ENCODE measurements at regions not wholly inside any gene's neighbourhood (a gene's known extent, or its start where the extent isn't known, plus 50 kb on each side); places are given as distances from the start of the nearest gene placed in this dataset.
"Not testable (repeated sequence)": the region's sequence is repeated elsewhere in the genome, so short reads cannot be mapped to it uniquely, and the experiment has no call there.

- no peaks in the 10 kb centered on the region for H3K9me3 ChIP-seq (ENCODE audit: control insufficient read depth, insufficient read depth, low read length)
- H3K27ac ChIP-seq (ENCODE audit: low read length), result no peak overlapping the region
- 100% methylated on average over 1 of the region's 5 CpGs for WGBS (ENCODE audit: insufficient coverage, insufficient read length)
- H3K27me3 ChIP-seq (ENCODE audit: control insufficient read depth, insufficient read depth, low read length), result no peaks in the 10 kb centered on the region
- no peaks in the 10 kb centered on the region for H3K4me1 ChIP-seq (ENCODE audit: control insufficient read depth, insufficient read depth, low read length)
- no peak for DNase-seq (ENCODE audit: low read depth, low spot score)
- no peak overlapping the region for H3K4me3 ChIP-seq (ENCODE audit: low read length)
- H3K36me3 ChIP-seq (ENCODE audit: control insufficient read depth, insufficient read depth, low read length), result no peaks in the 10 kb centered on the region
Observed at GRCh38 chr5:158195416-158196210, 336.7 kb upstream of the CLINT1 start.

GRCh38 chr5:158194561-158194976, 335.6 kb upstream of the CLINT1 start:
- no peaks in the 10 kb centered on the region for H3K4me1 ChIP-seq (ENCODE audit: control insufficient read depth, insufficient read depth, low read length)
- H3K9me3 ChIP-seq (ENCODE audit: control insufficient read depth, insufficient read depth, low read length), result no peaks in the 10 kb centered on the region
- H3K4me3 ChIP-seq (ENCODE audit: low read length), result no peak overlapping the region
- no peaks in the 10 kb centered on the region for H3K36me3 ChIP-seq (ENCODE audit: control insufficient read depth, insufficient read depth, low read length)
- no peaks in the 10 kb centered on the region for H3K27me3 ChIP-seq (ENCODE audit: control insufficient read depth, insufficient read depth, low read length)
- no peak for DNase-seq (ENCODE audit: low read depth, low spot score)
- no CpG with 5 or more reads among the region's 10 CpGs for WGBS (ENCODE audit: insufficient coverage, insufficient read length)
- no peak overlapping the region for H3K27ac ChIP-seq (ENCODE audit: low read length)

DNA sequence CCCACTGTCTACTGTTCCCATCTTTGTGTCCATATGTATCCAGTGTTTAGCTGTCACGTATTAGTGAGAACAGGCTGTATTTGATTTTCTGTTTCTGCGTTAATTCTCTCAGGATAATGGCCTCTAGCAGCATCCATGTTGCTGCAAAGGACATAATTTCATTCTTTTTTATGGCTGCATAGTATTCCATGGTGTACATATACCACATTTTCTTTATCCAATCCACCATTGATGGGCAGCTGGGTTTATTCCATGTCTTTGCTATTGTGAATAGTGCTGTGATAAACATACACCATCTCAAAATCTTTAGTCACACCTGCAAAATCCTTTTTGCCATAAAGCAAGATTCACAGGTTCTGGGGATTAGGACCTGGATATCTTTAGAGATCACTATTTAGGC, 334.4 kb upstream of the CLINT1 start:
- not testable (repeated sequence) for H3K36me3 ChIP-seq (ENCODE audit: control insufficient read depth, insufficient read depth, low read length); H3K4me1 ChIP-seq (ENCODE audit: control insufficient read depth, insufficient read depth, low read length); H3K27me3 ChIP-seq (ENCODE audit: control insufficient read depth, insufficient read depth, low read length); H3K9me3 ChIP-seq (ENCODE audit: control insufficient read depth, insufficient read depth, low read length); DNase-seq (ENCODE audit: low read depth, low spot score); H3K4me3 ChIP-seq (ENCODE audit: low read length); H3K27ac ChIP-seq (ENCODE audit: low read length)
- WGBS (ENCODE audit: insufficient coverage, insufficient read length), result no CpG with 5 or more reads among the region's 2 CpGs

- Histone ChIP-seq H3K4me3 (ENCODE audit: low read length) (no peak overlapping the region), H3K27ac (ENCODE audit: low read length) (no peak overlapping the region), H3K4me1 (ENCODE audit: control insufficient read depth, insufficient read depth, low read length) (no peaks in the 10 kb centered on the region), H3K9me3 (ENCODE audit: control insufficient read depth, insufficient read depth, low read length) (no peaks in the 10 kb centered on the region), H3K27me3 (ENCODE audit: control insufficient read depth, insufficient read depth, low read length) (no peaks in the 10 kb centered on the region), H3K36me3 (ENCODE audit: control insufficient read depth, insufficient read depth, low read length) (no peaks in the 10 kb centered on the region)
- no CpG with 5 or more reads among the region's 4 CpGs for WGBS (ENCODE audit: insufficient coverage, insufficient read length)
- DNase-seq (ENCODE audit: low read depth, low spot score), result no peak
Observed at GRCh38 chr5:158180407-158180806, 321.5 kb upstream of the CLINT1 start.

- no peak for DNase-seq (ENCODE audit: low read depth, low spot score)
- no peak overlapping the region for H3K27ac ChIP-seq (ENCODE audit: low read length)
- no peak overlapping the region for H3K4me3 ChIP-seq (ENCODE audit: low read length)
- WGBS (ENCODE audit: insufficient coverage, insufficient read length), result no CpG with 5 or more reads among the region's 7 CpGs
- no peaks in the 10 kb centered on the region for H3K9me3 ChIP-seq (ENCODE audit: control insufficient read depth, insufficient read depth, low read length)
- H3K27me3 ChIP-seq (ENCODE audit: control insufficient read depth, insufficient read depth, low read length), result no peaks in the 10 kb centered on the region
- no peaks in the 10 kb centered on the region for H3K36me3 ChIP-seq (ENCODE audit: control insufficient read depth, insufficient read depth, low read length)
- H3K4me1 ChIP-seq (ENCODE audit: control insufficient read depth, insufficient read depth, low read length), result no peaks in the 10 kb centered on the region
Observed at GRCh38 chr5:158179271-158179670, 320.3 kb upstream of the CLINT1 start.

DNA sequence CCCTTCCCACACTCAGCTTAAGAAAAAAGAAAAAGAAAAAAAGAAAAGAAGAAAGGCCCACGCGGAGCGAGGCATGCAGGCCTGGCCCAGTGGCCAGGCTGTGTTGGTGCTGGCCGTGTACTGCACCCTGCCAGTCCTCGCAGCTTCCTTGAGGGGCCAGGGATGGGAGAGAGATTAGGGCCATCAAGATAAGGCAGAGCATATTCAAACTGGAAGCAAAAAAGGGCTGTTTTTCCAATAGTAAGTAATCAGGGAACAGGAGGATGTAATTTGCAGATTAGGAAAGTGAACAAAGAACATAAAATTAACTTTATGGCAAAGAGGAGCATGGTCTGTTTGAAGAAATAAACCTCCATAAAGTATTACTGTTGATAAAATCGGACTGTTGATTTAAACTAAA, 319.6 kb upstream of the CLINT1 start:
- Histone ChIP-seq H3K4me3 (ENCODE audit: low read length) (no peak overlapping the region), H3K4me1 (ENCODE audit: control insufficient read depth, insufficient read depth, low read length) (no peaks in the 10 kb centered on the region), H3K9me3 (ENCODE audit: control insufficient read depth, insufficient read depth, low read length) (no peaks in the 10 kb centered on the region), H3K27me3 (ENCODE audit: control insufficient read depth, insufficient read depth, low read length) (no peaks in the 10 kb centered on the region), H3K27ac (ENCODE audit: low read length) (no peak overlapping the region), H3K36me3 (ENCODE audit: control insufficient read depth, insufficient read depth, low read length) (no peaks in the 10 kb centered on the region)
- no peak for DNase-seq (ENCODE audit: low read depth, low spot score)
- WGBS (ENCODE audit: insufficient coverage, insufficient read length), result no CpG with 5 or more reads among the region's 6 CpGs

DNA sequence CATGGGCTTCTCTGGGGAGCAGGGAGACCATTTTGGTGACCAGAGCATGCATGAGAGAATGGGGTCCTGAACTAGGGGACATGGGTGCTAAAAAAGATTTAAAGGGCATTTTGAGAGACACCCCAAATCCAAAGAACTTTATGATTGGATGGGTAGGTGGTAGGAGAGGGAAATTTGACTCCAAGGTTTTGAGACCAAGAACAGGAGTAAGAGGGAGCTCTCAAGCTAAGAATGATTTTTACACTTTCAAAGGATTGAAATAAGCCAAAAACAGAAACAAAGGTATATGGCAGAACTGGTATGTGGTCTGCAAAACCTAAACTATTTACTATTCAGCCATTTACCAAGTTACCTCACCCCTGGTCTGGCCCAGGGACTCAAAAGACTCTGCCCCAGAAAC, 318.2 kb upstream of the CLINT1 start:
- H3K27me3 ChIP-seq (ENCODE audit: control insufficient read depth, insufficient read depth, low read length), result no peaks in the 10 kb centered on the region
- H3K9me3 ChIP-seq (ENCODE audit: control insufficient read depth, insufficient read depth, low read length), result no peaks in the 10 kb centered on the region
- no peaks in the 10 kb centered on the region for H3K36me3 ChIP-seq (ENCODE audit: control insufficient read depth, insufficient read depth, low read length)
- H3K4me3 ChIP-seq (ENCODE audit: low read length), result no peak overlapping the region
- no peak for DNase-seq (ENCODE audit: low read depth, low spot score)
- H3K4me1 ChIP-seq (ENCODE audit: control insufficient read depth, insufficient read depth, low read length), result no peaks in the 10 kb centered on the region
- H3K27ac ChIP-seq (ENCODE audit: low read length), result no peak overlapping the region

DNA sequence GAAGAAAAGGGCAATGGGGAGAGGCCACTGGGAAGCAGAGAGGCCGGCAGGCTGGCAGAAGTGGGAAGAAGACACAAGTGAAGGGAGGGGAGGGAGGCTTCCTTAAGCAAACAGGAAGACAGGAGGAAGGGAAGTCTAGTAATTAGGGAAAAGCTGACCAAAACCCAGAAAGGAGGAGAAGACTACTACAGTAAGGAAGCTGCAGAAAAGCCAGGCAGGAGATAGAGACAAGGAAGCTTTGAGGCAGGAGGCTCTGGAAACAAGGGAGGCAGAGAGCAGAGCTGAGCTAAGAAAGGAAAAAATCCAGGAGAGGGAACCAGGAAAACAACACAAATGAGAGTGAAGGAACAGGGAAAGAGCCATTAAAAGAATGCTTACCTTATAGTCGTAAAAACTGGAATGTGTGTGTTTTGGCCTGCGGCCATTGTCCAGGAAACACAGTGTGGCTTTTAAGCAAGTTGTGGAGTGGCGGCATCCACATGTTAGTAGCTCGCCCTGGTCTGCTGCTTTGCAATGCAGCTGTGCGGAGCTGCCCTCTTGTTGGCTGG, 317.1 kb upstream of the CLINT1 start:
- Histone ChIP-seq H3K4me3 (ENCODE audit: low read length) (no peak overlapping the region), H3K9me3 (ENCODE audit: control insufficient read depth, insufficient read depth, low read length) (no peaks in the 10 kb centered on the region), H3K27ac (ENCODE audit: low read length) (no peak overlapping the region), H3K27me3 (ENCODE audit: control insufficient read depth, insufficient read depth, low read length) (no peaks in the 10 kb centered on the region), H3K36me3 (ENCODE audit: control insufficient read depth, insufficient read depth, low read length) (no peaks in the 10 kb centered on the region), H3K4me1 (ENCODE audit: control insufficient read depth, insufficient read depth, low read length) (no peaks in the 10 kb centered on the region)
- WGBS (ENCODE audit: insufficient coverage, insufficient read length), result no CpG with 5 or more reads among the region's 6 CpGs
- no peak for DNase-seq (ENCODE audit: low read depth, low spot score)

DNA sequence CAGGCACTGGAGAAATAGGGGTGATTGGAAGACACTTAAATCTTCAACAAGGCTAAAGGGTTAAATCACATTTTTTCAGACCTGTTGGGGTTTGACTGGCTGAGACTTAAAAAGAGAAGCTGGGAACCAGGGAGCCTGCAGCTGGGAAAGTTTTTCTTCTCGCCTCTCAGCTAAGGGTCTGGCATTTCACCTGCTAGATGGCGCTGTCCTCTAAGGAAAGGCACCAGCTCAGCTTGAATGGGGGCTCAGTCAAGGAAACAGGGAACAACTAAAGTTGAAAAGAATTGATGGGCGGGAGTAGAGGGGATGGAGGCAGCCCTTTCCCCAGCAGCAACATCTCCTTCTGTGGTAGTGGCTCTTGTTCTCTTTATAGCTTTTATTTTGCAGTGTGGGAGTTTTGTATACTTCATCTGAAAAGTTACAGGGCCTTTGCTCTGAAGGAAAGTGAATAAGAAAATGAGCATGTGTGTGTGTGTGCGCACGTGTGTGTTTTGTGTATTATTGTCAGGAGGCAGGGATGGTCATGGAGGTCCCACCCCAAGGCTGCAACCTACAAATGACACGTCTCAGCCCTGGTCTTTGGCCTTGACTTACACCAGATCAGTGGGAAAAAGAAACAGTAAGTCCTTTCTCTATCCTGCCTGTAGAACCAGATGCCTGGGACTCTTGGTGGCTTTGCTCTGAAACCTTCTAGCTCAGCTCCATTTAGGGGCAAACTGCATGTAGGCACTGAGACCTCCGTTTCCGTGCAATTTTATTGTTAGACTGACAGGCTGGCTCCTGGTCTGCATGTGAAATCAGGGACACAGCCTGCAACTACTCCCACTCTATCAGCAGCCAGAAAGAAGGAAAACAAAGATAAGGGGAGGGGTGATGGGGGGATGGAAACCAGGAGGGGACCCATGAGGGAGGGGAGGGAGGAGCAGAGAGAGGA, 316.2 kb upstream of the CLINT1 start:
- Histone ChIP-seq H3K27me3 (ENCODE audit: control insufficient read depth, insufficient read depth, low read length) (no peaks in the 10 kb centered on the region), H3K4me3 (ENCODE audit: low read length) (no peak overlapping the region), H3K36me3 (ENCODE audit: control insufficient read depth, insufficient read depth, low read length) (no peaks in the 10 kb centered on the region), H3K4me1 (ENCODE audit: control insufficient read depth, insufficient read depth, low read length) (no peaks in the 10 kb centered on the region), H3K9me3 (ENCODE audit: control insufficient read depth, insufficient read depth, low read length) (no peaks in the 10 kb centered on the region), H3K27ac (ENCODE audit: low read length) (no peak overlapping the region)
- WGBS (ENCODE audit: insufficient coverage, insufficient read length), result no CpG with 5 or more reads among the region's 8 CpGs
- DNase-seq (ENCODE audit: low read depth, low spot score), result peak; percentile 74

- no CpG with 5 or more reads among the region's 4 CpGs for WGBS (ENCODE audit: insufficient coverage, insufficient read length)
Observed at GRCh38 chr5:158174026-158174425, 315.1 kb upstream of the CLINT1 start.

More at GRCh38 chr5:158174026-158174425, 315.1 kb upstream of the CLINT1 start:
- Histone ChIP-seq H3K4me3 (ENCODE audit: low read length) (no peak overlapping the region), H3K4me1 (ENCODE audit: control insufficient read depth, insufficient read depth, low read length) (no peaks in the 10 kb centered on the region), H3K9me3 (ENCODE audit: control insufficient read depth, insufficient read depth, low read length) (no peaks in the 10 kb centered on the region), H3K27ac (ENCODE audit: low read length) (no peak overlapping the region), H3K36me3 (ENCODE audit: control insufficient read depth, insufficient read depth, low read length) (no peaks in the 10 kb centered on the region), H3K27me3 (ENCODE audit: control insufficient read depth, insufficient read depth, low read length) (no peaks in the 10 kb centered on the region)
- no peak for DNase-seq (ENCODE audit: low read depth, low spot score)

Data from iPS DF 6.9 (cell line).